Activated T-cell treated with anti-CD3 and anti-CD28 coated beads, Interleukin-2, amount 50 U/mL, for 4 hours (primary cell): ENCODE measurements at regions not wholly inside any gene's neighbourhood (a gene's known extent, or its start where the extent isn't known, plus 50 kb on each side); places are given as distances from the start of the nearest gene placed in this dataset.
"Not testable (repeated sequence)": the region's sequence is repeated elsewhere in the genome, so short reads cannot be mapped to it uniquely, and the experiment has no call there.

ENCODE experiments used
- ATAC-seq, 2 donors: fragments of 200-7000 bp; cut with Tn5 transposase; one replicate each; pipeline ENCODE4 v1.10.0; 2021
- DNase-seq: peaks from one replicate; pipeline ENCODE4 v3.0.0-alpha.2; 2020
- H3K27me3 Mint-ChIP-seq: one replicate; pipeline ENCODE4 v1.8.0; 2021; ENCODE audit warnings: low read depth, mixed read lengths
- H3K36me3 Mint-ChIP-seq: one replicate; pipeline ENCODE4 v1.8.0; 2022; ENCODE audit warnings: mixed read lengths; ENCODE audit not compliant: insufficient read depth
- H3K4me1 Mint-ChIP-seq: one replicate; pipeline ENCODE4 v1.8.0; 2021; ENCODE audit warnings: low read depth, mixed read lengths
- H3K4me3 Mint-ChIP-seq: one replicate; pipeline ENCODE4 v1.8.0; 2021; ENCODE audit warnings: mild to moderate bottlenecking, moderate library complexity, mixed read lengths
- H3K9me3 Mint-ChIP-seq: one replicate; pipeline ENCODE4 v1.8.0; 2021; ENCODE audit warnings: mixed read lengths

- ATAC-seq (no peak), DNase-seq (no peak)
- no peak overlapping the region for H3K4me3 Mint-ChIP-seq
- no peaks in the 10 kb centered on the region for H3K27me3 Mint-ChIP-seq
- no peaks in the 10 kb centered on the region for H3K9me3 Mint-ChIP-seq
- no peaks in the 10 kb centered on the region for H3K36me3 Mint-ChIP-seq
- H3K4me1 Mint-ChIP-seq: peaks cover 1% of the 10 kb centered on the region
These were observed 125.6 kb upstream of the CDC42EP3 start for GRCh38 chr2:37797081-37797480.

- H3K27me3 Mint-ChIP-seq: no peaks in the 10 kb centered on the region
- peaks cover 1% of the 10 kb centered on the region for H3K4me1 Mint-ChIP-seq
- no peaks in the 10 kb centered on the region for H3K36me3 Mint-ChIP-seq
- ATAC-seq: no peak
- H3K4me3 Mint-ChIP-seq: no peak overlapping the region
- DNase-seq: no peak
- no peaks in the 10 kb centered on the region for H3K9me3 Mint-ChIP-seq
These were observed 126.6 kb upstream of the RMDN2 start for GRCh38 chr2:37798315-37799005.

- no peaks in the 10 kb centered on the region for H3K27me3 Mint-ChIP-seq
- H3K4me1 Mint-ChIP-seq: peaks cover 1% of the 10 kb centered on the region
- H3K4me3 Mint-ChIP-seq: no peak overlapping the region
- H3K9me3 Mint-ChIP-seq: no peaks in the 10 kb centered on the region
- no peak for ATAC-seq
- H3K36me3 Mint-ChIP-seq: no peaks in the 10 kb centered on the region
- no peak for DNase-seq
These were observed 124.8 kb upstream of the RMDN2 start for GRCh38 chr2:37800176-37800858.

GRCh38 chr2:37802211-37802752 lies 122.8 kb upstream of the RMDN2 start:
- Mint-ChIP-seq H3K9me3 (peaks cover 7% of the 10 kb centered on the region), H3K4me1 (peaks cover 1% of the 10 kb centered on the region), H3K4me3 (no peak overlapping the region), H3K36me3 (no peaks in the 10 kb centered on the region), H3K27me3 (no peaks in the 10 kb centered on the region)
- no peak for ATAC-seq
- no peak for DNase-seq

GRCh38 chr2:37802899-37803379 lies 122.1 kb upstream of the RMDN2 start:
- no peak for ATAC-seq
- no peaks in the 10 kb centered on the region for H3K4me1 Mint-ChIP-seq
- no peaks in the 10 kb centered on the region for H3K36me3 Mint-ChIP-seq
- peaks cover 9% of the 10 kb centered on the region for H3K9me3 Mint-ChIP-seq
- no peak for DNase-seq
- H3K27me3 Mint-ChIP-seq: no peaks in the 10 kb centered on the region
- H3K4me3 Mint-ChIP-seq: no peak overlapping the region

- not testable (repeated sequence) for H3K4me3 Mint-ChIP-seq, H3K27me3 Mint-ChIP-seq, H3K36me3 Mint-ChIP-seq, H3K4me1 Mint-ChIP-seq, DNase-seq, ATAC-seq
- H3K9me3 Mint-ChIP-seq: peaks cover 13% of the 10 kb centered on the region
These were observed 119.1 kb upstream of the RMDN2 start for GRCh38 chr2:37806004-37806403.

- ATAC-seq: no peak
- H3K27me3 Mint-ChIP-seq: no peaks in the 10 kb centered on the region
- H3K36me3 Mint-ChIP-seq: no peaks in the 10 kb centered on the region
- DNase-seq: no peak
- H3K9me3 Mint-ChIP-seq: peaks cover 13% of the 10 kb centered on the region
- no peak overlapping the region for H3K4me3 Mint-ChIP-seq
- peaks cover 4% of the 10 kb centered on the region for H3K4me1 Mint-ChIP-seq
These were observed 115.6 kb upstream of the RMDN2 start for GRCh38 chr2:37809525-37809924.

- ATAC-seq (no peak), DNase-seq (no peak)
- Mint-ChIP-seq H3K9me3 (peaks cover 13% of the 10 kb centered on the region), H3K4me3 (no peak overlapping the region), H3K27me3 (no peaks in the 10 kb centered on the region), H3K4me1 (peaks cover 4% of the 10 kb centered on the region), H3K36me3 (no peaks in the 10 kb centered on the region)
These were observed 115.0 kb upstream of the RMDN2 start for GRCh38 chr2:37809931-37810570.

GRCh38 chr2:37812414-37812813 lies 112.7 kb upstream of the RMDN2 start:
- Mint-ChIP-seq H3K9me3 (peaks cover 8% of the 10 kb centered on the region), H3K27me3 (no peaks in the 10 kb centered on the region), H3K36me3 (no peaks in the 10 kb centered on the region), H3K4me1 (peaks cover 4% of the 10 kb centered on the region), H3K4me3 (no peak overlapping the region)
- DNase-seq (no peak), ATAC-seq (no peak)

- H3K36me3 Mint-ChIP-seq: no peaks in the 10 kb centered on the region
- DNase-seq: no peak
- peaks cover 8% of the 10 kb centered on the region for H3K9me3 Mint-ChIP-seq
- ATAC-seq: no peak
- no peaks in the 10 kb centered on the region for H3K27me3 Mint-ChIP-seq
- no peak overlapping the region for H3K4me3 Mint-ChIP-seq
- H3K4me1 Mint-ChIP-seq: peaks cover 4% of the 10 kb centered on the region
These were observed 112.0 kb upstream of the RMDN2 start for GRCh38 chr2:37812941-37813730.

GRCh38 chr2:37816036-37816435 lies 109.1 kb upstream of the RMDN2 start:
- H3K9me3 Mint-ChIP-seq: peaks cover 10% of the 10 kb centered on the region
- no peak overlapping the region for H3K4me3 Mint-ChIP-seq
- no peaks in the 10 kb centered on the region for H3K36me3 Mint-ChIP-seq
- no peak for DNase-seq
- ATAC-seq: no peak
- H3K4me1 Mint-ChIP-seq: no peaks in the 10 kb centered on the region
- no peaks in the 10 kb centered on the region for H3K27me3 Mint-ChIP-seq

- DNase-seq (no peak), ATAC-seq (no peak)
- Mint-ChIP-seq H3K36me3 (no peaks in the 10 kb centered on the region), H3K4me3 (no peak overlapping the region), H3K9me3 (peaks cover 10% of the 10 kb centered on the region), H3K4me1 (no peaks in the 10 kb centered on the region), H3K27me3 (no peaks in the 10 kb centered on the region)
These were observed 108.4 kb upstream of the RMDN2 start for GRCh38 chr2:37816686-37817085.

GRCh38 chr2:37819186-37819585 lies 105.9 kb upstream of the RMDN2 start:
- H3K36me3 Mint-ChIP-seq: no peaks in the 10 kb centered on the region
- no peak for ATAC-seq
- peaks cover 7% of the 10 kb centered on the region for H3K4me1 Mint-ChIP-seq
- H3K9me3 Mint-ChIP-seq: peaks cover 10% of the 10 kb centered on the region
- H3K4me3 Mint-ChIP-seq: no peak overlapping the region
- no peak for DNase-seq
- H3K27me3 Mint-ChIP-seq: no peaks in the 10 kb centered on the region

- Mint-ChIP-seq H3K36me3 (no peaks in the 10 kb centered on the region), H3K27me3 (no peaks in the 10 kb centered on the region), H3K4me1 (peaks cover 7% of the 10 kb centered on the region), H3K9me3 (peaks cover 10% of the 10 kb centered on the region), H3K4me3 (no peak overlapping the region)
- ATAC-seq (no peak), DNase-seq (no peak)
These were observed 104.6 kb upstream of the RMDN2 start for GRCh38 chr2:37820471-37820986.
